ENCODE measurements at regions not wholly inside any gene's neighbourhood (a gene's known extent, or its start where the extent isn't known, plus 50 kb on each side); places are given as distances from the start of the nearest gene placed in this dataset.

GRCh38 chr21:45592208-45592619 is 50.0 kb upstream of the SLC19A1 start:
- DNase-seq, result peak; percentile 81

- peak; percentile 62 for DNase-seq
Measured at GRCh38 chr21:45592626-45593134, 50.4 kb upstream of the SLC19A1 start.

GRCh38 chr21:45593162-45594022 is 50.1 kb upstream of the PCBP3 start:
- no peak for DNase-seq
